ENCODE measurements at regions not wholly inside any gene's neighbourhood (a gene's known extent, or its start where the extent isn't known, plus 50 kb on each side); places are given as distances from the start of the nearest gene placed in this dataset.
A peak's percentile ranks its signal among the peaks of the same experiment; 100 is the strongest.
"Not testable (repeated sequence)": the region's sequence is repeated elsewhere in the genome, so short reads cannot be mapped to it uniquely, and the experiment has no call there.

- Mint-ChIP-seq H3K27ac (peak overlapping the region; percentile 62), H3K4me1 (ENCODE audit: low read depth) (peaks cover 71% of the 10 kb centered on the region)
- not testable (repeated sequence) for H3K36me3 Mint-ChIP-seq (ENCODE audit: low read depth); H3K9me3 Mint-ChIP-seq; DNase-seq (ENCODE audit: low spot score); H3K4me3 Mint-ChIP-seq; H3K27me3 Mint-ChIP-seq (ENCODE audit: insufficient read depth)
- intact Hi-C loops (cut with micrococcal nuclease) = loop anchor here (5.0 kb wide), 1 partner anchor 1481 kb away; no protein-coding TSS in a partner anchor
Measured at GRCh38 chr5:99028170-99028569, 99.4 kb upstream of the CHD1 start.

- intact Hi-C loops (cut with micrococcal nuclease) = loop anchor here (5.0 kb wide), 1 partner anchor 1478 kb away; no protein-coding TSS in a partner anchor
- no peak overlapping the region for H3K27ac Mint-ChIP-seq
- no peaks in the 10 kb centered on the region for H3K9me3 Mint-ChIP-seq
Measured at GRCh38 chr5:99025298-99026045, 96.7 kb upstream of the CHD1 start.

GRCh38 chr5:99023330-99023729, 94.5 kb upstream of the CHD1 start:
- peaks cover 40% of the 10 kb centered on the region for H3K4me1 Mint-ChIP-seq (ENCODE audit: low read depth)
- no peak for DNase-seq (ENCODE audit: low spot score)
- H3K27me3 Mint-ChIP-seq (ENCODE audit: insufficient read depth) = peaks cover 2% of the 10 kb centered on the region
- intact Hi-C loops (cut with micrococcal nuclease) = no loop called here
- H3K36me3 Mint-ChIP-seq (ENCODE audit: low read depth) = no peaks in the 10 kb centered on the region
- H3K27ac Mint-ChIP-seq = no peak overlapping the region
- no peak overlapping the region for H3K4me3 Mint-ChIP-seq
- no peaks in the 10 kb centered on the region for H3K9me3 Mint-ChIP-seq

More at GRCh38 chr5:99025298-99026045, 96.7 kb upstream of the CHD1 start:
- Mint-ChIP-seq H3K4me3 (no peak overlapping the region), H3K36me3 (ENCODE audit: low read depth) (no peaks in the 10 kb centered on the region), H3K4me1 (ENCODE audit: low read depth) (peaks cover 48% of the 10 kb centered on the region), H3K27me3 (ENCODE audit: insufficient read depth) (peaks cover 3% of the 10 kb centered on the region)
- DNase-seq (ENCODE audit: low spot score) = no peak

DNA sequence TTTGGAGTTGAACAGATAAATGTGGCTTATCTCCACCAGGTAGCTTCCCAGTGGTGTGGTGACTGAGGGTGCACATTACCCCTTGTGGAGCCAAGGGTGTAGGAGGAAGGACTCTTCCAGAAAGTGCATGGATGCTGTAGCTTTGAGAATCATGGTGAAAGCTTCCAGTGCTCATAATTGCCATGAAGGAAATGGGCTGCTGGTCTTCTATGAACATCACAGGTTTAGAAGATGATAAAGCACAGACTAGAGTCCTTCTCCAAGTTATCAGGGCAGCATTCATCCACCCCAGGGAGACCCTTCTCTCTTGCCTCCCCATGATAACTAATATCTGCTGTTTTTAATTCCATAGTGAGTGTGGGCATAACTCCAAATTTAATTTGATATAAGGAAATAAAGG, 93.4 kb upstream of the CHD1 start:
- Mint-ChIP-seq H3K27ac (no peak overlapping the region), H3K4me1 (ENCODE audit: low read depth) (peaks cover 29% of the 10 kb centered on the region), H3K4me3 (no peak overlapping the region), H3K27me3 (ENCODE audit: insufficient read depth) (peaks cover 2% of the 10 kb centered on the region), H3K9me3 (no peaks in the 10 kb centered on the region), H3K36me3 (ENCODE audit: low read depth) (no peaks in the 10 kb centered on the region)
- intact Hi-C loops (cut with micrococcal nuclease) = no loop called here
- no peak for DNase-seq (ENCODE audit: low spot score)

DNA sequence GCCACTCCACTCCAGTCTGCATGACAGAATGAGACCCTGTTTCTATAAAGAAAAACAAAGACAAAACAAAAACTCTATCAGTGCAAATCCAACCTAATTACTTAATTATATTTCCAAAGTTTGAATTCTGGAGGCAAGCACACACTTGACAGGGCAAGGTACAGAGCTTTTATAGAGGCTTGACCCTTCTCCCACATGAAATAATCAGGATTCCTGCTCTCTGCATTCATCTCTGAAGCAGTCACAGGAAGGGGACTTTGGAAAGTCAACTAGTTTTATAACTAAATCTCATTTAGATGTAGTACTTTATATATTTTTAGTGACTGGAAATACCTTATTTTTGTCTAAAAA, 91.9 kb upstream of the CHD1 start:
- Mint-ChIP-seq H3K27me3 (ENCODE audit: insufficient read depth) (peaks cover 2% of the 10 kb centered on the region), H3K36me3 (ENCODE audit: low read depth) (no peaks in the 10 kb centered on the region), H3K4me3 (no peak overlapping the region), H3K27ac (no peak overlapping the region), H3K9me3 (peaks cover 7% of the 10 kb centered on the region), H3K4me1 (ENCODE audit: low read depth) (peaks cover 16% of the 10 kb centered on the region)
- intact Hi-C loops (cut with micrococcal nuclease) = no loop called here
- DNase-seq (ENCODE audit: low spot score) = no peak

- Mint-ChIP-seq H3K36me3 (ENCODE audit: low read depth) (no peaks in the 10 kb centered on the region), H3K27ac (no peak overlapping the region), H3K27me3 (ENCODE audit: insufficient read depth) (peaks cover 4% of the 10 kb centered on the region), H3K9me3 (peaks cover 11% of the 10 kb centered on the region), H3K4me1 (ENCODE audit: low read depth) (peaks cover 11% of the 10 kb centered on the region), H3K4me3 (no peak overlapping the region)
- no peak for DNase-seq (ENCODE audit: low spot score)
- intact Hi-C loops (cut with micrococcal nuclease) = no loop called here
Measured at GRCh38 chr5:99019812-99020697, 91.2 kb upstream of the CHD1 start.

DNA sequence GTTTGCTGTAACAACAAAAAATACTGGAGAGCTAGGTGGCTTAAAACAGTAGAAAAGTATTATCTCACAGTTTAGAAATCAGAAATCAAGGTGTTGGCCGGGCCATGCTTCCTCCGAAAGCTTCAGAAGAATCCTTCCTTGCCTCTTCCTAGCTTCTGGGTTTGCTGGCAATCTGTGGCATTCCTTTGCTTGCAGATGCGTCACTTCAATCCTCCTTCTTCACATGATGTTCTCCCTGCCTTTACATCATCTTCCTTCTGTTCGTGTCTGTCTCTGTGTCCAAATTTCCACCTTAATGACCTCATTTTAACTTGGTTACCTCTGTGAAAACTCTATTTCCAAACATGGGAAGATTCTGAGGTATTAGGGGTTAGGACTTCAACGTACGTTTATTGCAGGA, 90.4 kb upstream of the CHD1 start:
- Mint-ChIP-seq H3K27ac (no peak overlapping the region), H3K4me3 (no peak overlapping the region), H3K36me3 (ENCODE audit: low read depth) (no peaks in the 10 kb centered on the region), H3K9me3 (peaks cover 11% of the 10 kb centered on the region), H3K4me1 (ENCODE audit: low read depth) (peaks cover 10% of the 10 kb centered on the region), H3K27me3 (ENCODE audit: insufficient read depth) (peaks cover 4% of the 10 kb centered on the region)
- intact Hi-C loops (cut with micrococcal nuclease) = no loop called here
- DNase-seq (ENCODE audit: low spot score) = no peak

DNA sequence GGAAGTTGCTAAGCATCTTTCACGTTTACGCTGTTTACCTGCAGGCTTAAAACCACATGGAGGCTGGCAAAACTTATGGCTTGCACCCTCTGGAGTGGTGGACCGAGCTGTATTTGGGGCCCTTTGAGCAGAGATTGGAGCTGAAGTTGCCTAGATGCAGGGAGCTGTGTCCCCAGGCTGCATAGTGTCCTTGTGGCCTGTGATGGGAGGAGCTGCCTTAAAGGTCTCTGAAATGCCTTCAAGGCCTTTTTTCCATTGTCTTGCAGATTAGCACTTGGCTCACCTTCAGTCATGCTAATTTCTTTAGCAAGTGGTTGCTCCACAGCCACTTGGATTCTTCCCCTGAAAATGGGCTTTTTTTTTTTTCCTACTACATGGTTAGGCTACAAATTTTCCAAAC, 81.5 kb upstream of the CHD1 start:
- Mint-ChIP-seq H3K36me3 (ENCODE audit: low read depth) (peaks cover 2% of the 10 kb centered on the region), H3K9me3 (peaks cover under 1% of the 10 kb centered on the region)
- intact Hi-C loops (cut with micrococcal nuclease) = no loop called here

GRCh38 chr5:99008009-99008408, 79.2 kb upstream of the CHD1 start:
- intact Hi-C loops (cut with micrococcal nuclease); H3K4me3 Mint-ChIP-seq; H3K27me3 Mint-ChIP-seq (ENCODE audit: insufficient read depth); H3K9me3 Mint-ChIP-seq; DNase-seq (ENCODE audit: low spot score); H3K36me3 Mint-ChIP-seq (ENCODE audit: low read depth); H3K27ac Mint-ChIP-seq: not testable (repeated sequence)
- peaks cover 15% of the 10 kb centered on the region for H3K4me1 Mint-ChIP-seq (ENCODE audit: low read depth)

More for the DNA sequence above, 81.5 kb upstream of the CHD1 start:
- DNase-seq (ENCODE audit: low spot score) = no peak
- Mint-ChIP-seq H3K27me3 (ENCODE audit: insufficient read depth) (no peaks in the 10 kb centered on the region), H3K4me1 (ENCODE audit: low read depth) (peaks cover 3% of the 10 kb centered on the region), H3K4me3 (no peak overlapping the region), H3K27ac (no peak overlapping the region)

DNA sequence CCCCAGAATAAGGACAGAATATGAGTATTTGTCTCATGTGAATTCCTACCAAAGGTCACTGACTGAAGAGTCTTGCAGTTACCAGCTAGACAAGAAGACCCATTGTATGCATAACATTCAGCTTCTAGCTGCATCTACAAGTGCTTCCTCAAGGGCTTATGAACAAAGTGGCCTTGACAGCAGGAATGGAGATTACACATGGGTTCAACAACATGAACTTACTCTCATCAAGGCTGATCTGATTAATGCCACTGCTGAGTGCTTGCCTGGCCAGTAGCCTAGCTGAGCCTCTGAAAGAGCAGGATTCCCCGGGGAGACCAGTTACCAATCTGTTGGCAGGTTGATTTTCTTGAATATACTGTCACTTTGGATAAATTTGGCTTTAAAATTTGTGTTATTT, 76.7 kb upstream of the CHD1 start:
- no peak for DNase-seq (ENCODE audit: low spot score)
- no peaks in the 10 kb centered on the region for H3K36me3 Mint-ChIP-seq (ENCODE audit: low read depth)
- H3K27ac Mint-ChIP-seq = no peak overlapping the region
- H3K9me3 Mint-ChIP-seq = no peaks in the 10 kb centered on the region
- intact Hi-C loops (cut with micrococcal nuclease) = loop anchor here (1.0 kb wide), 3 partner anchors 22 to 76 kb away; partner anchors contain the start of gene CHD1
- H3K4me1 Mint-ChIP-seq (ENCODE audit: low read depth) = peaks cover 21% of the 10 kb centered on the region
- H3K27me3 Mint-ChIP-seq (ENCODE audit: insufficient read depth) = peaks cover 2% of the 10 kb centered on the region
- no peak overlapping the region for H3K4me3 Mint-ChIP-seq

- Mint-ChIP-seq H3K4me3 (no peak overlapping the region), H3K9me3 (no peaks in the 10 kb centered on the region), H3K27ac (no peak overlapping the region), H3K36me3 (ENCODE audit: low read depth) (no peaks in the 10 kb centered on the region), H3K4me1 (ENCODE audit: low read depth) (peaks cover 21% of the 10 kb centered on the region), H3K27me3 (ENCODE audit: insufficient read depth) (peaks cover 4% of the 10 kb centered on the region)
- intact Hi-C loops (cut with micrococcal nuclease) = loop anchor here (1.0 kb wide), 3 partner anchors 22 to 76 kb away; partner anchors contain the start of gene CHD1
- peak; percentile 10 for DNase-seq (ENCODE audit: low spot score)
Measured at GRCh38 chr5:99004960-99005359, 76.2 kb upstream of the CHD1 start.

GRCh38 chr5:99000876-99001275, 72.1 kb upstream of the CHD1 start:
- Mint-ChIP-seq H3K9me3 (no peaks in the 10 kb centered on the region), H3K36me3 (ENCODE audit: low read depth) (no peaks in the 10 kb centered on the region), H3K27ac (no peak overlapping the region), H3K4me1 (ENCODE audit: low read depth) (peaks cover 21% of the 10 kb centered on the region), H3K27me3 (ENCODE audit: insufficient read depth) (peaks cover 6% of the 10 kb centered on the region), H3K4me3 (no peak overlapping the region)
- intact Hi-C loops (cut with micrococcal nuclease) = no loop called here
- no peak for DNase-seq (ENCODE audit: low spot score)

GRCh38 chr5:99000221-99000620, 71.4 kb upstream of the CHD1 start:
- H3K4me1 Mint-ChIP-seq (ENCODE audit: low read depth) = peaks cover 17% of the 10 kb centered on the region
- no peak overlapping the region for H3K4me3 Mint-ChIP-seq
- no peaks in the 10 kb centered on the region for H3K36me3 Mint-ChIP-seq (ENCODE audit: low read depth)
- peaks cover 6% of the 10 kb centered on the region for H3K27me3 Mint-ChIP-seq (ENCODE audit: insufficient read depth)
- DNase-seq (ENCODE audit: low spot score) = no peak
- intact Hi-C loops (cut with micrococcal nuclease) = no loop called here
- H3K9me3 Mint-ChIP-seq = no peaks in the 10 kb centered on the region
- no peak overlapping the region for H3K27ac Mint-ChIP-seq

All from activated T-helper 1 cell treated with anti-CD3 and anti-CD28 coated beads, Interleukin-12 subunit alpha, Interleukin-12 subunit beta, Interleukin-2, Interleukin-4 antibody, amounts not matched to agents 30 ng/mL and 10 ng/mL and 1 ng/mL, durations not matched to agents 14 hours and 24 hours and 36 hours (primary cell).